NCI-H2029 (cell line): ENCODE measurements at regions not wholly inside any gene's neighbourhood (a gene's known extent, or its start where the extent isn't known, plus 50 kb on each side); places are given as distances from the start of the nearest gene placed in this dataset.

Experiments used
- DNase-seq: peaks from one replicate; lab custom pipeline; 2025; lab: John Stamatoyannopoulos, UW

- DNase-seq, result no peak
Measured at GRCh38 chr19:42662712-42663111, 68.0 kb upstream of the CEACAM8 start.

GRCh38 chr19:42660353-42660752, 65.6 kb upstream of the CEACAM8 start:
- DNase-seq, result no peak

- DNase-seq, result no peak
Measured at GRCh38 chr19:42658076-42658475, 63.4 kb upstream of the CEACAM8 start.

GRCh38 chr19:42657556-42657955, 62.8 kb upstream of the CEACAM8 start:
- DNase-seq, result no peak

GRCh38 chr19:42655748-42656147, 61.0 kb upstream of the CEACAM8 start:
- peak; percentile 69 for DNase-seq

- peak; percentile 4 for DNase-seq
Measured at GRCh38 chr19:42653841-42654240, 59.1 kb upstream of the CEACAM8 start.

- DNase-seq, result no peak
Measured at GRCh38 chr19:42652021-42652420, 57.3 kb upstream of the CEACAM8 start.
